Stimulated activated naive CD8-positive, alpha-beta T cell treated with anti-CD3 and anti-CD28 coated beads, Interleukin-15, amount 100 ng/mL, for 72 hours (primary cell): ENCODE measurements at regions not wholly inside any gene's neighbourhood (a gene's known extent, or its start where the extent isn't known, plus 50 kb on each side); places are given as distances from the start of the nearest gene placed in this dataset.

Source experiments
- ATAC-seq: fragments of 150-1000 bp; cut with Tn5 transposase; 2 replicates; pipeline ENCODE4 v1.10.0; 2021; ENCODE audit warnings: mild to moderate bottlenecking, moderate library complexity
- DNase-seq, 2 donors: peaks; one replicate each; pipeline ENCODE4 v3.0.0; 2021 to 2022
- H3K27ac Mint-ChIP-seq, 2 donors: one replicate each; pipeline ENCODE4 v1.8.0; 2022; ENCODE audit warnings: mild to moderate bottlenecking in 2 of 2, mixed read lengths in 2 of 2, moderate library complexity in 2 of 2
- H3K27me3 Mint-ChIP-seq: one replicate; pipeline ENCODE4 v1.8.0; 2022; ENCODE audit warnings: mixed read lengths
- H3K4me1 Mint-ChIP-seq: one replicate; pipeline ENCODE4 v1.8.0; 2022; ENCODE audit warnings: mild to moderate bottlenecking, mixed read lengths
- H3K4me3 Mint-ChIP-seq, 2 donors: one replicate each; pipeline ENCODE4 v1.8.0; 2022; ENCODE audit warnings: mild to moderate bottlenecking in 2 of 2, mixed read lengths in 2 of 2, moderate library complexity in 1 of 2
- H3K9me3 Mint-ChIP-seq, 2 donors: one replicate each; pipeline ENCODE4 v1.8.0; 2022; ENCODE audit warnings: mixed read lengths in 2 of 2

- Mint-ChIP-seq H3K27ac (no peak overlapping the region), H3K4me3 (no peak overlapping the region), H3K9me3 (peaks cover 6 to 8% of the 10 kb centered on the region in 2 donors), H3K4me1 (no peaks in the 10 kb centered on the region), H3K27me3 (peaks cover 52% of the 10 kb centered on the region)
- DNase-seq (no peak), ATAC-seq (no peak)
Measured at GRCh38 chr4:153989505-153989904, 200.6 kb upstream of the SFRP2 start.

DNA sequence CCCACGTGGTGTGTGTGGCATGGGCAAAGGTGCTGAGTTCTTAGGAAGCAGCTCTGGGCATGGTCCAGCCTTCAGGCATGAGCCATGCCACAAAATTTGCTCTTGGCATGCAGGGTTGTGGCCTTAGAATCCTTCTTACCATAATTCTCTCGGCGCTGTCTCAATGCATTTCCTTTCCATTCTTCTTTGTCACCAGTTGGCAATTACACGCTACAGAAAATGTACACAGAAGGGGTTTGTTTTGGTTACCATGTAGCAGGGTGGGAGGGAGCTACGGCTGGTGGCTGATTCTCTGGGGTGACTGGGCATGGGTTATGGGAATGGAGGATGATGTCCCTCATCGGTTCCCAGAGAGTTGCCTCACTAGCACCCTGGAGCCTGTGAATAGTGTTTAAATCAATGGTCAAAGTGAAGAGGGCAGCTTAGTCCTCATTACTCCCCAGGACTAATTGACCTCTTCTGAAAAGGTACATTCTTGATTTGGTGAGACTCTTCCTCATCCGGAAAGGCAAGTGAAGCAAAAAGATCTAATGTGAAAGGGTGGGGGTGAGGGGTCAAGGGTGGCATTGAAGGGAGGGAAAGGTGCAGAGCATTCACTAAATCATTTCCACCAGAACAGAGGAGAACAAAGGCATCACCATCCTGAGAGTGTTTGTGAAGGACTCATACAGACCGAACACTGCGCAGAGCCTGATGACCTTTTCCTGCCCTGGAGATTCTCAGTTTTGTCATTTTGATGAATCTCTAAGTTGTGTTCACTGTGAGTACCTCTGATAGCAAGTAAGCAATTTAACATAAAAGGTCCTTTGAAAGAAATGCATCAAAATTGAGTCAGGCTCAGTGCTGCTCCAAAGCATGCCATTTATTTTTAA is 199.8 kb upstream of the SFRP2 start:
- H3K9me3 Mint-ChIP-seq = peaks cover 0 to 4% of the 10 kb centered on the region in 2 donors
- no peak for DNase-seq
- no peak overlapping the region for H3K27ac Mint-ChIP-seq
- H3K27me3 Mint-ChIP-seq = peaks cover 47% of the 10 kb centered on the region
- H3K4me3 Mint-ChIP-seq = no peak overlapping the region
- no peaks in the 10 kb centered on the region for H3K4me1 Mint-ChIP-seq
- ATAC-seq = no peak

DNA sequence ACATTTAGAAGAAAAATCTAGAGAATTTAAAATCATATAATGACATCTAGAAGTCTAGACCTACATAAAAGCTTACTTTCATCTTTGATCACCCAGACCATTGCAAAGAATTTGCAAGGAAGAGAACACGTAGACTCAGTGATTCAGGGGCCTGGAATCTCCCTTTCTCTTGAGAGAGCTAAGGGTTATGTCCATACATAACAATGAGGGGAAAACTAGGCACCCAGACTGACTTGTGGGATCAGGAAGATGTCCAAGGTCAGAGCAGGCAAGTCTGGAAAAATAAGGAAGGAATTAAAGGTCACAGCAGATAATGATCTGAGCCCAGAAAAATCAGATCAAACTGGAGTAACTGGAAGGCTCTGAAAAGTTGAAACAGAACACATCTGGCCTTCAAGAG is 198.4 kb upstream of the SFRP2 start:
- no peak for ATAC-seq

GRCh38 chr4:153976954-153977353 is 188.1 kb upstream of the SFRP2 start:
- no peak for ATAC-seq
- H3K4me3 Mint-ChIP-seq = no peak overlapping the region
- DNase-seq = no peak
- peaks cover 32 to 49% of the 10 kb centered on the region in 2 donors for H3K9me3 Mint-ChIP-seq
- no peaks in the 10 kb centered on the region for H3K4me1 Mint-ChIP-seq
- peaks cover 16% of the 10 kb centered on the region for H3K27me3 Mint-ChIP-seq
- H3K27ac Mint-ChIP-seq = no peak overlapping the region

More for the DNA sequence above, 198.4 kb upstream of the SFRP2 start:
- peaks cover 4 to 8% of the 10 kb centered on the region in 2 donors for H3K9me3 Mint-ChIP-seq
- DNase-seq = no peak
- no peaks in the 10 kb centered on the region for H3K4me1 Mint-ChIP-seq
- H3K4me3 Mint-ChIP-seq = no peak overlapping the region
- peaks cover 47% of the 10 kb centered on the region for H3K27me3 Mint-ChIP-seq
- H3K27ac Mint-ChIP-seq = no peak overlapping the region

DNA sequence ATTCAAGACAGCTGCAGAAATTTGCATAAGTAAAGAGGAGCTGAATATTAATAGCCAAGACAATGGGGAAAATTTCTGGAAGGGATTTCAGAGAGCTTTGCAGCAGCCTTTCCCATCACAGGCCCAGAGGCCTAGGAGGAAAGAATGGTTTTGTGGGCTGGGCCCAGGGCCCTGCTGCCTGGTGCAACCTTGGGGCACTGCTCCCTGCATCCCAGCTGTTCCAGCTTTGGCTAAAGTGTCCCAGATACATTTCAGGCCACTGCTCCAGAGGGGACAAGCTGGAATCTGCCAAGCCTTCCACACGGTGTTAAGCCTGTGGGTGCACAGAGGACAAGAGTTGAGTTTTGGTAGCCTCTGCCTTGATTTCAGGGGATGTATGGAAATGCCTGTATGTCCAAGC is 185.6 kb upstream of the SFRP2 start:
- H3K9me3 Mint-ChIP-seq = peaks cover 32 to 35% of the 10 kb centered on the region in 2 donors
- no peaks in the 10 kb centered on the region for H3K27me3 Mint-ChIP-seq
- no peaks in the 10 kb centered on the region for H3K4me1 Mint-ChIP-seq
- H3K27ac Mint-ChIP-seq = no peak overlapping the region
- ATAC-seq = no peak
- no peak overlapping the region for H3K4me3 Mint-ChIP-seq
- DNase-seq = no peak

DNA sequence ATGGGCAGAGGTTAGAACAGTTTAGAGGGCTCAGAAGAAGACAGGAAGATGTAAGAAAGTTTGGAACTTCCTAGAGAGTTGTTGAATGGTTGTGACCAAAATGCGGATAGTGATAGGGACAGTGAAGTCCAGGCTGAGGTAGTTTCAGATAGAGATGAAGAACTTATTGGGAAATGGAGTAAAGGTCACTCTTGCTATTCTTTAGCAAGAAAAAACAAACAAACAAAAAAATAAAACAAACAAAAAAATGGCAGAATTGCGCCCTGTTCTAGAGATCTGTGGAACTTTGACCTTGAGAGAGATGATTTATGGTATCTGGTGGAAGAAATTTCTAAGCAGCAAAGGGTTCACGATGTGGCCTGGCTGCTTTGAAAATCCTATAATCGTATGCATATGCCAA is 185.1 kb upstream of the SFRP2 start:
- no peak for ATAC-seq

GRCh38 chr4:153971899-153972298 is 183.0 kb upstream of the SFRP2 start:
- Mint-ChIP-seq H3K27ac (no peak overlapping the region), H3K4me3 (no peak overlapping the region), H3K27me3 (no peaks in the 10 kb centered on the region), H3K9me3 (peaks cover 26 to 35% of the 10 kb centered on the region in 2 donors), H3K4me1 (no peaks in the 10 kb centered on the region)
- ATAC-seq (no peak), DNase-seq (no peak)

More for the DNA sequence above, 185.1 kb upstream of the SFRP2 start:
- Mint-ChIP-seq H3K27ac (no peak overlapping the region), H3K9me3 (peaks cover 32 to 35% of the 10 kb centered on the region in 2 donors), H3K4me1 (no peaks in the 10 kb centered on the region), H3K4me3 (no peak overlapping the region), H3K27me3 (no peaks in the 10 kb centered on the region)
- DNase-seq = no peak

- DNase-seq (no peak), ATAC-seq (no peak)
- Mint-ChIP-seq H3K4me3 (no peak overlapping the region), H3K9me3 (peaks cover 16 to 20% of the 10 kb centered on the region in 2 donors), H3K4me1 (no peaks in the 10 kb centered on the region), H3K27me3 (no peaks in the 10 kb centered on the region), H3K27ac (no peak overlapping the region)
Measured at GRCh38 chr4:153970169-153970568, 181.3 kb upstream of the SFRP2 start.

GRCh38 chr4:153969542-153969941 is 180.7 kb upstream of the SFRP2 start:
- Mint-ChIP-seq H3K27ac (no peak overlapping the region), H3K27me3 (no peaks in the 10 kb centered on the region), H3K4me3 (no peak overlapping the region), H3K9me3 (peaks cover 10 to 14% of the 10 kb centered on the region in 2 donors), H3K4me1 (no peaks in the 10 kb centered on the region)
- no peak for DNase-seq
- ATAC-seq = no peak

- peaks cover 17% of the 10 kb centered on the region for H3K4me1 Mint-ChIP-seq
- H3K27ac Mint-ChIP-seq = no peak overlapping the region
- DNase-seq (no peak), ATAC-seq (no peak)
- no peak overlapping the region for H3K4me3 Mint-ChIP-seq
- no peaks in the 10 kb centered on the region for H3K27me3 Mint-ChIP-seq
- no peaks in the 10 kb centered on the region for H3K9me3 Mint-ChIP-seq
Measured at GRCh38 chr4:153966641-153967040, 177.8 kb upstream of the SFRP2 start.

DNA sequence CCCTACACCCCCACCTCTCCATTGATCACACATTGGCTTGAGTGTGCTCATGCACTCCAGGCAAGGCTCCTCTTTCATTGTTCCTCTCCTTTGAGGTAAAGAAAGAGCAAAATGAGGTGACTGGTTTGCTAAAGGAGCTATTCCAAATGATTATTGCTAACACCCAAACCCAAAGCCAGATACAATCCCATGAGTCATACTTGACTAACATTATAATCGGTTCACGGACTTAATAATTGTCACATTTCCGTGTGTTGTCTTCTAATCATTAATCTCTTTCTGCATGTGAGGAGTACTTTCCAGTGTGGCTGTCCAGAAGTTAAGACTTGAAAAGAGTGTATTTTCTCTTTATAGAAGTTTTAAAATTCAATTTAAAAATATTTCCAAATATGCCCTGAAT is 174.3 kb upstream of the SFRP2 start:
- Mint-ChIP-seq H3K4me1 (peaks cover 24% of the 10 kb centered on the region), H3K27me3 (no peaks in the 10 kb centered on the region), H3K4me3 (no peak overlapping the region), H3K27ac (no peak overlapping the region), H3K9me3 (no peaks in the 10 kb centered on the region)
- DNase-seq (no peak), ATAC-seq (no peak)

GRCh38 chr4:153962311-153963039 is 173.6 kb upstream of the SFRP2 start:
- ATAC-seq = peak; percentile 89
- Mint-ChIP-seq H3K27me3 (no peaks in the 10 kb centered on the region), H3K27ac (no peak overlapping the region), H3K4me1 (peaks cover 24% of the 10 kb centered on the region), H3K4me3 (peak overlapping the region in 1 of 2 donors; percentile 43), H3K9me3 (no peaks in the 10 kb centered on the region)
- peak; percentile 18 to 30 for DNase-seq

DNA sequence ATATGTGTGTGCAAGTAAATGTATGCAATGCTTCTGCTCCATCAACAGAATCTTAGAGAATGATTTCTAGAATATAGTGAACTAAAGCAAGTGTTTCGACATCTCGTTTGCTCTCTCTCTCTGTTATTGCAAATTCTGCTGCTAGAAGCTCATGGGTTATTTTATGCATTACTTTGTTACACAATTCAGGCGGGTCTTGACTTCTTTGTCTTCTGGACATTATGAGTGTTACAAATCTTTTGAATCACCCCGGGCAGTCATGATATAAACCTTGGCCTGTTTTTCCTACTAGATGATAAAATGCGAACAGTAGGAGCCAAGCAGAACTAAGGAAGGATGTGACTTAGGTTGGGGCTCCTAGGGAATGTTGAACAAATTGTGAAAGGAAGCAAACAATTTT is 166.4 kb upstream of the SFRP2 start:
- H3K27ac Mint-ChIP-seq = no peak overlapping the region

DNA sequence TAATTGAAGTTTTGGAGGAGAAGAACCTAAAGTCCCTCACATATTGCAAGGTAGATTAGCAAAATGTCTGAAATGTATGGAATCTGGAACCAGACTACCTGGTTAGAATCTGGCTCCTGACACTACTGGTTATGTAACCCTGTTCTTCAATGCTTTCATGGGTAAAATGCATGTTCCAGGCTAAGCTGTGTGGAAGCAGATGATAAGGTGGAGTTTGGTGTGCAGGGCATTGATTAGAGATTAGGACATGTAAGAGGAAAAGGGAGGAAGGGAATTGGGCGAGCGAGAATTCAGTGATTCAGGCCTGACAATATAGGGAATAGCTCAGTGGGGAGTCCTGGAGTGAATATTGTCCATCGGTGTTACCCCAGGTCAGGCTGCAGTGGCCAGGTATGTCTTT is 165.8 kb upstream of the SFRP2 start:
- Mint-ChIP-seq H3K4me3 (no peak overlapping the region), H3K27me3 (peaks cover 33% of the 10 kb centered on the region), H3K4me1 (peaks cover 11% of the 10 kb centered on the region), H3K9me3 (peaks cover 0 to 6% of the 10 kb centered on the region in 2 donors), H3K27ac (no peak overlapping the region)
- no peak for ATAC-seq
- no peak for DNase-seq

More for the DNA sequence above, 166.4 kb upstream of the SFRP2 start:
- Mint-ChIP-seq H3K27me3 (peaks cover 33% of the 10 kb centered on the region), H3K9me3 (peaks cover 0 to 6% of the 10 kb centered on the region in 2 donors), H3K4me3 (no peak overlapping the region), H3K4me1 (peaks cover 5% of the 10 kb centered on the region)
- ATAC-seq = no peak
- DNase-seq = no peak

DNA sequence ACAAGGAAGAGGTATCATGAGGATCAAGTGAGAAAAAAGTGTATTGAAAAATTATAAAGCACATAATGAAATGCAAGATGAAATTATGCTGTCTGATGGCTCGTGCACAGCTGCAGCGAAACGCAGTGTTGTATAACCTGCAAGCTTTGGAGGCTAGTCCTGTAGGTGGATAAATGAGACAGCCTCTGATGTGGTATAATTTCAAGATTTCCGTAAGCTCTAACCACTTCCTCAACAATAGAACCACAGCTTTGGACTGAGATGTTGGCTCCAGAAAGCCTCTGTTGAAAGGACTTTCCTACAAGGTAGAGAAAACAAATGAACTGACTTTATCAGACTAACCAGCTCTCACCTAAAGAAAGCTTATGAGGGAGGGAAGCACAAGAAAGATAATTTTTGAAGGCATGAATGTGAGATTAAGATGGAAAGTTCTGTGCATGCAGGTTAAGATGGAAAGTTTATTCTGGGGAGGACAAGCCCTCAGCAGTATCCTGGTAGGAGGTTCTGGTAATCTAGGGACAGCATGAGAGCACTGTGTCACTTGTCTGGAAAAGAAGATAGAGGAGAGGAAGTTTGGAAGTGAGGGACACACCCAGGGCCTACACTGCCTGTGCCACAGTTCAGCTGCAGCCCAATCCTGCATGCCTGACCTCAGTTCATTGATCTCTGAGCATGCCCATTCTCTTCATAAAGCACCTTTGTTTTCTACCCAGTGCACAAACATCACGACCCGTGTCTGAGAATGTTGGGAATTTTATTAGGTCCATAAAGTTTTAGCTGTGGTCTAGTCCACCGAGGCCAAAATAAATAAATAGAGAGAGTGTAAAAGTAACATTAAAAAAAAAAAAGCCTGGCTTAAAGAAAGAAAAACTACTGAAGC is 161.5 kb upstream of the SFRP2 start:
- H3K4me3 Mint-ChIP-seq = peak overlapping the region; percentile 50 to 55
- DNase-seq = peak; percentile 35 to 36
- no peak overlapping the region for H3K27ac Mint-ChIP-seq
- H3K9me3 Mint-ChIP-seq = peaks cover 11 to 18% of the 10 kb centered on the region in 2 donors
- peaks cover 52% of the 10 kb centered on the region for H3K27me3 Mint-ChIP-seq
- H3K4me1 Mint-ChIP-seq = peaks cover 32% of the 10 kb centered on the region
- peak; percentile 99 for ATAC-seq
